Right hindlimb (tissue), 1 donor: ENCODE measurements at regions not wholly inside any gene's neighbourhood (a gene's known extent, or its start where the extent isn't known, plus 50 kb on each side); places are given as distances from the start of the nearest gene placed in this dataset.
"Not testable (repeated sequence)": the region's sequence is repeated elsewhere in the genome, so short reads cannot be mapped to it uniquely, and the experiment has no call there.

ENCODE experiments used
- DNase-seq: peaks from one replicate; pipeline ENCODE4 v3.0.0-alpha.2; 2018

GRCh38 chr18:38243291-38243690, 677.7 kb upstream of the CELF4 start:
- DNase-seq: no peak

- no peak for DNase-seq
Measured at GRCh38 chr18:38241736-38242135, 676.1 kb upstream of the CELF4 start.

GRCh38 chr18:38241216-38241615, 675.6 kb upstream of the CELF4 start:
- no peak for DNase-seq

- no peak for DNase-seq
Measured at GRCh38 chr18:38239606-38240005, 674.0 kb upstream of the CELF4 start.

GRCh38 chr18:38237796-38238195, 672.2 kb upstream of the CELF4 start:
- DNase-seq: no peak

GRCh38 chr18:38221476-38222100, 656.0 kb upstream of the CELF4 start:
- DNase-seq: no peak

- no peak for DNase-seq
Measured at GRCh38 chr18:38198956-38199355, 633.4 kb upstream of the CELF4 start.

- DNase-seq: no peak
Measured at GRCh38 chr18:38198526-38198925, 632.9 kb upstream of the CELF4 start.

- no peak for DNase-seq
Measured at GRCh38 chr18:38186491-38186890, 620.9 kb upstream of the CELF4 start.

- DNase-seq: no peak
Measured at GRCh38 chr18:38174594-38174993, 609.0 kb upstream of the CELF4 start.

GRCh38 chr18:38174173-38174572, 608.6 kb upstream of the CELF4 start:
- DNase-seq: no peak

- DNase-seq: no peak
Measured at GRCh38 chr18:38170845-38171244, 605.2 kb upstream of the CELF4 start.

GRCh38 chr18:38167623-38168022, 602.0 kb upstream of the CELF4 start:
- DNase-seq: no peak

GRCh38 chr18:38153116-38153515, 587.5 kb upstream of the CELF4 start:
- DNase-seq: not testable (repeated sequence)

- DNase-seq: no peak
Measured at GRCh38 chr18:38116716-38117115, 551.1 kb upstream of the CELF4 start.

- no peak for DNase-seq
Measured at GRCh38 chr18:38115201-38115600, 549.6 kb upstream of the CELF4 start.

GRCh38 chr18:38087538-38087937, 521.9 kb upstream of the CELF4 start:
- DNase-seq: no peak

GRCh38 chr18:38081516-38081915, 515.9 kb upstream of the CELF4 start:
- no peak for DNase-seq

- no peak for DNase-seq
Measured at GRCh38 chr18:38077229-38077628, 511.6 kb upstream of the CELF4 start.

- no peak for DNase-seq
Measured at GRCh38 chr18:38076346-38077070, 510.9 kb upstream of the CELF4 start.

GRCh38 chr18:38074298-38074876, 508.8 kb upstream of the CELF4 start:
- DNase-seq: no peak

- DNase-seq: no peak
Measured at GRCh38 chr18:38067821-38068220, 502.2 kb upstream of the CELF4 start.

GRCh38 chr18:38067086-38067485, 501.5 kb upstream of the CELF4 start:
- no peak for DNase-seq

GRCh38 chr18:38052879-38053590, 487.4 kb upstream of the CELF4 start:
- no peak for DNase-seq
